Mesenteric fat pad (tissue), 1 donor: ENCODE measurements at regions not wholly inside any gene's neighbourhood (a gene's known extent, or its start where the extent isn't known, plus 50 kb on each side); places are given as distances from the start of the nearest gene placed in this dataset.

Experiments used
- DNase-seq: peaks from one replicate; pipeline ENCODE4 v3.0.0-alpha.2; 2020; ENCODE audit warnings: low spot score
- donor health status: DM: yes; HTN: yes; CAD: no.

DNA sequence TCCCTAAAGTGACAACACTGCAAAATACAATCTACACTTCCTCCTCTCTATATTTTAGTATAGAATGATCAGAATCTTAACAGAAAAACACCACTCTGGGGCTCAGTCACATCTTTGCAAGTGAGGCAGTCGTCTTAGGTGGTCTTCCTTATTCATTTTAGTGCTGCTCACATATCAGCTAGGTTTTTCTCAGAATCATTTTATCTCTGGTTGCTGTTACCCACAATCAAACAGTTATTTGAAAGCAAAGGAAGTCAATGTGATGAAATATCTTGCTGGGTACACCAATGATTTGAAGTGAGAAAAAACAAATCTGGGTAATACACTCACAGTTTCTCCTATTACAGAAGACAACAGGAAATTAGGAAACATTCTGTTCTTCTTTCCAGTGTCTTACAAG, 275.2 kb downstream of the DSEL start:
- no peak for DNase-seq

DNA sequence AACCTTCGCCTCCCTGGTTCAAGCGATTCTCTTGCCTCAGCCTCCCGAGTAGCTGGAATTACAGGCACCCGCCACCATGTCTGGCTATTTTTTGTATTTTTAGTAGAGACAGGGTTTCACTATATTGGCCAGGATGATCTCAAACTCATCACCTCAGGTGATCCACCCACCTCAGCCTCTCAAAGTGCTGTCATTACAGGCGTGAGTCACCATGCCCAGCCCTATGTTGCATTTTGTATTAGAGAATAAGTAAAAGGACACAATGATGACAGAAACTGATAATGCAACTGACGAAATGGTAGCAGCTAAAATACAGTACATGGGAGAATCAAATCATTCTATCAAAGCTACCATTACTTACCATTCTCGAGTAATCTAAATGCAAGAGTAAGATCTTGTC, 276.7 kb downstream of the DSEL start:
- no peak for DNase-seq

DNA sequence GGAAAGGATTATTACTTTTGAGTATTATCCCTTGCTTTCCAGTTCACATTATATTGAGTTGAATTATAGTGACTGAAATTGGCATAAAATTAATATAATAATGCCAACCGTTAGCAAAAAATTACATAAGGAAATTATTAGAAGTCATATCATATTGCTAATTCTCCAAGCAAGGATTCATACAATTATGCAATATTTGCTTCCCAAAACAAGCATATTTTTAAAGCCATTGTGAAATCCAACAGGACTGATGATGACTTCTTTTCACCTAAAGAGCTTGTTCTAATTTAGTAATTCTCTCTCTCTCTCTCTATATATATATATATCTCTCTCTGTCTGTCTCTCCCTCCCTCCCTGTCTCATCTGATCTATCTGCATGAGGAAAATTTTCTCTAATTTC, 283.5 kb downstream of the DSEL start:
- no peak for DNase-seq

DNA sequence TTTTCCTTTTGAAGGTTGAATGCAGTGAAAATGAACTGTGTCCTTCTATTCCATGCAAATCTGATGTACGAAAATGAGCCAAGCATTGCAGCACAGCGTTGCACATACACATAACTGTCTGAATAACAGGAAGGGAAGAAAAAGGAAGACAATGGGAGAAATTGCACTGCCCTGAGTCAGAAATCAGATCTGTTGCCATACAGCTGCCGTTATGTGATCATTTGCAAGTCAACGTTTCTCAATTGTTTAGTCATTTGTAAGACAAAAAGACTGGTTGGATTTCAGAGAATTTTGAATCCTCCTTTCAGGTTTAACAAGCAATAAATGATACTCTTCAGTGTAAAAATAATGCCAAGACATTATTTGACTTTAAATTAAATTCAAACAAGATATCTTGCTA, 284.1 kb downstream of the DSEL start:
- no peak for DNase-seq

DNA sequence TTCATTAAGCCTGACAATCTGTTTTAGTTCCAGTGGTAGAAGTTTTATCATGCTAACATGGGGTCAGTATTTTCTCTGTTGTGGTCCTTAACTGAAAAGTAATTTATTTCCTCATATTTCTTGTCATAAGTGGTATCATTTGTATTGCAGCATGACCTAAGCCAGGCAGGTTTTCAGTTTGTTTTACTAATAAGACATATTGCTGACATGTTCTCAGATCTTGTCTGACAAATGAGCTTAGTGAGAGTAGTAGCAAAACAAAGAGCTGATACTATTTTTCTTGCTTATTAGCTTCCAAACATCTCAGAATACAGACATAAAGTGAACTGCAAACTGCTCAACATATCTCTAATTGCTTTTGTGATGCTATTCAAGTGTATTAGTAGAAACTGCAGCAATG, 293.6 kb downstream of the DSEL start:
- no peak for DNase-seq

DNA sequence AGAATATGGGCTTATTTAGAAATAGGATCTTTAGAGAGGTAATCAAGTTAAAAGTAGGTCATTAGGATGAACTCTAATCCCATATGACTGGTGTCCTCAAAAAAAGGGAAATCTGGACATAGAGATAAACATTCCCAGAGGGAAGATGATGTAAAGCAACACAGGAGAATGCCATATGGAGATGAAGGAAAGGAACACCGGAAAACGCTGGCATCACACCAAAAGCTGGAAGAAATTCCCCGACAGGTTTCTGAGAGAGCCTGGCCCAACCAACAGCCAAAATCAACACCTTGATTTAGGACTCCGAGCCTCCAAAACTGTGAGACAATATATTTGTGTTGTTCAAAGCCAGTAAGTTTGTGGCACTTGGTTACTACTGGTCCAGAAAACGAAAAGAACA, 296.7 kb downstream of the DSEL start:
- DNase-seq, result no peak

DNA sequence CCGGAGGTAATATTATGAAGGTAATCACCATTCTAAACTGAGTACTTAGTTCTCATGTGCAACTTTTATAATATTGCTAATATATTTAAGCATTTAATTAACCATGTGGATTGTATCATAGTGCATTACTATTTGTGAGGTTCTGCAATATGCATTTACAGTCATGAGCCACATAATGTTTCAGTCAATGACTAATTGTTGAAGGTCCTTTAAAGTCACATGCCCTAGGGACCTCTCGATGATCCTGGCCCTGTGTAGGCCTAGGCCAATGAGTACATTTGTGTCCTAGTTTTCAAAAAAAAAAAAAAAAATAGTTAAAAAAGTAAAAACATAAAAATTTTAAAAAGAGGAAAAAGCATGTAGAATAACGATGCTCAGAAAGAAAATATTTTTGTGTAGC, 298.0 kb downstream of the DSEL start:
- no peak for DNase-seq

DNA sequence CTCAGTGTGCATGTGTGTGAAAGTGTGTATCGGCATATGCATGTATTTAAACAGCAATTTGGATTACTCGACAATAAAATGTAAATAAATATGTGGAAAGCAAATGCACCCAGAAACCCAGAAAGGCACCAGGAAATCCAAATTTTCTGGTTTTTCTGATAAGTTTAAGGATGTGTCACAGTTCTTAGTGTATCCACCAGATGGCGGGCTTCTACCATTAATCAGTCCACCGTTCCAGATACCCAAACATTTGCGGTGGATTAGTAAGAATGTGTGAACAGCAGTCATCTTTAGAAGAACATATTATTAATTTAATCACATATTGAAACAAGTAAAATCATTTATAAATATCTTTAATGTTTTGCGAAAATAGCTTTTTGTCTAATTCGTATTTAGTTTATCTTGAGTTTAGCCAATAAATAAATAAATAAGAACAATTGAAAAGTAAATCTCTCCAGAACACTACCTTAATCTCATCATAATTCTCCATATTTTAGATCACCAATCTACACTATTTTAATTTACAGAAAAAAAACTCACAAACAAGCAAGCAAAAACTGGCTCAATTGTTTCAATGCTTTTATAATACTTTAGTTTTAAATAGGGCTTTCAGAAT, 298.9 kb downstream of the DSEL start:
- no peak for DNase-seq

DNA sequence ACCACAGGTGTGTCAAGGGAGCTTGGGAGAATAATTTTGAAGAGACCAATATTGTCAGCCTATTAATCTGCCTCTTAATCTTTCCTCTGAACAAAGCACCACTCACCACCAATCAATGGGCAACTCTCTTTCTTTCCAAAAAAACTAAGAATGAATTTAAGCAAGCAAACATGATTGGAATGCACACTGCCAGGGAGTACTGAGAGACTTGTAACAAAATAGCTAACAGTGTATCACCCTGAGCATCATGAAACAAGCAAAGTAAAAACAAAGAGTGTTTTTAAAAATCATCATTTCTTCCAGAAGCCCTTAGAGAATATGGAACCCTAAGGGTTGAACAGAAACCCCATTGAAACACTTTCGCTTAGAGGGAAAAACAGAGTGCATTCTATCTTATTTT, 299.7 kb downstream of the DSEL start:
- DNase-seq, result no peak

DNA sequence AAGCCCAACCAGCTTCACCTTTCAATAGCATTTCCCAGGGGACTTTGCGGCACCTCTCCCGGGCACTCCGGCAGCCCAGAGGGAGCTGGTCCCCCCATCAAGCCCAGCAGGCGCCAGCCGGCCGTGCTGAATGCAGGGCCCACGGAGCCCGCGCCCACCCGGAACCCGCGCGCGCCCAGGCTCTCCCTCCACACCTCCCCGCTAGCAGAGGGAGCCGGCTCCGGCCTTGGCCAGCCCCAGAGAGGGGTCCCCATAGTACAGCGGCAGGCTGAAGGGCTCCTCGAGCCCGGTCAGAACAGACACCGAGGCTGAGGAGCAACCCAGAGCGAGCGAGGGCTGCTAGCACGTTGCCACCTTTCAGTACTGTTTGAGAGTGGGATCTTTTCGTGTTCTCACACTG, 300.8 kb downstream of the DSEL start:
- no peak for DNase-seq

DNA sequence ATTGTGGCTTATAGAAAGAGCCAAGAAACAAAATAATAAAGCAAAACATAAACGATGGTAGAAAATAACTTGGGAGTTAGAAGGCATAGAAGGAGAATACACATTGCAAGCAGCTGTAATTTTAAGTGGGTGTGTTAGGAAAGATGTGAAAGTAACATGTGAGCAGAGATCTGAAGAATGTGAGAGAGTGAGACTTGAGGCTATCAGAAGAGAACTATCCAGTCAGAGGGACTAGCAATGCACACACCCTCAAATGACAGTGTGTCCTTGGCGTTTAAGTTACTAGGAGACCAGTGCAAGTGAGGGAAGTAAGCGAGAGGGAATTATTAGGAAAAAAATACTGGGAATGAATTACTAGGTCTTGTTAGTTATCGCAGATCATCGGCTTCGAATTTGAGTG, 304.9 kb downstream of the DSEL start:
- no peak for DNase-seq

DNA sequence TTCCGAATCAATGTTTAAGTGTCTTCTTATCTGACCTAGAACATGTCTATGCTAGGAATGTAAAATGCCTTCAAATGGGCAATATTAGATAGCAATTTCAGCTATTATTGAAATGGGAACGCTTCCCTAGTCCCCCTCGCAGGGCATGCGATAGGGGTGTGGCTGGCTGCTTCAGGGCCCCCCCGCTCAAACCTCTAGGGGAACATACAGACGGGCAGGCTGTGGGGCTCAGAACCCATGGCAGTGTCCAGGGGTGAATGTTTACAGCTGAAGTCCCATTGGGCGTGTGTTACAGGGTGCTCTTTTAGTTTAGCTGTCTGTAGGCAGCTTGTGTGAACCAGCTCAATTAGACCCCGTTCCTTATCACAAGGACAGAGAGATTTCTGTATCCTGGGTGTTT, 315.9 kb downstream of the DSEL start:
- no peak for DNase-seq

DNA sequence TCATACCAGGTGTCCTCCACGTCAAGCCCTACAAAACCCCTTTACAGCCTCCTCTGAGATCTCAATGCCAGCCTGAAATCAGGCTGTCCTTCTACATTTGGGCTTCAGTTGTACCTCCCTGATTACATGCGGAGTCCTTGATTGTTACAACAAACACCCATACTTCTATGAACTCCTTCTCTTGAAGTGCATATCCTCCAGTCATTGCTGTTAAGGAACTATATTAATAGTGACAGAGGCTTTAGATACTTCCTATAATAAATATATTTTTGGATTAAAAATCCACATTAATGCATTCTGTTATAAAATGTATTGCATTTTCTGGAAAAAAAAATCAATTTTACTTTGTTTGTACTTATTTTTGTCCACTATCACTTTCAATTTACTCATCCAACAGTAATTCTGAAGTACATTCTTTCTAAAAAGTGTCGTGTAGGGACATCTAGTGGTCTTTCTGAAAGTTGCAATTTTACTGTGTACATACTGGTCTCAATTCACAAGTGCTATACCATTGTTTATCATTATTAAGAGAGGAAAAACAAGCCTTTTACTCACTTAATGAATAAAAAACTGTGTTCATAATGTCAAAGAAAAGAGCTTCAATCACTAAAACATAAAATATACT, 316.4 kb downstream of the DSEL start:
- no peak for DNase-seq

DNA sequence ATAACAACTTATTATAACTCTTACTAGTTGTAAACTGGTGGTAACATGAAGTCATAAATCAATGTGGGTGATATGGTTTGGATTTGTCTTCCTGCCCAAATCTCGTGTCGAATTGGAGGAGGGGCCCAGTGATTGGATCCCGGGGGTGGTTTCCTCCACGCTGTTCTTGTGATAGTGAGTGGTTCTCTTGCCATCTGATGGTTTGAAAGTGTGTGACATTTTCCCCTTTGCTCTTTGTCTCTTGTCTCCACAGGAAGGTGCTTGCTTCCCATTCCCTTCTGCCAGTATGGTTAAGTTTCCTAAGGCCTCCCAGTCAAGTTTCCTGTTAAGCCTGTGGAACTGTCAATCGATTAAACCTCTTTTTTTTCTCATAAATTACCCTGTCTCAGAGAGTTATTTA, 321.6 kb downstream of the DSEL start:
- no peak for DNase-seq

DNA sequence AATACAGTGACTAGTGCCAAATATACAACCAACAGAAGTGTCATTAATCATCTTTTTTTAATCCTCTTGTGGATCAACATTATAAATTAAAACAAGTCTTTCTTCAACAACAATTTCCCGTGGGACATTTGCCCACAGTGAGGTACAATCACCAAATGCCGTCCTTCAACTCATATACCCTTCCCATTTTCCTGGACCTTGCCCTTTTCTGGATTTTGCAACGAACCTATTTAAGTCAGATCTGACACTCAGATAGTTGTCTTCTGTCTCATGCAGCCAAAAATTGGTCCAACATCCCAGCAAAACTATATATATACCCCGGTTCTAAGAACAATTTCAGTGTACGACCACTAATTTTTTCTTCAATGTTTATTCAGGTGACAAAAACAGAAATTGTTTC, 324.0 kb downstream of the DSEL start:
- DNase-seq, result no peak

DNA sequence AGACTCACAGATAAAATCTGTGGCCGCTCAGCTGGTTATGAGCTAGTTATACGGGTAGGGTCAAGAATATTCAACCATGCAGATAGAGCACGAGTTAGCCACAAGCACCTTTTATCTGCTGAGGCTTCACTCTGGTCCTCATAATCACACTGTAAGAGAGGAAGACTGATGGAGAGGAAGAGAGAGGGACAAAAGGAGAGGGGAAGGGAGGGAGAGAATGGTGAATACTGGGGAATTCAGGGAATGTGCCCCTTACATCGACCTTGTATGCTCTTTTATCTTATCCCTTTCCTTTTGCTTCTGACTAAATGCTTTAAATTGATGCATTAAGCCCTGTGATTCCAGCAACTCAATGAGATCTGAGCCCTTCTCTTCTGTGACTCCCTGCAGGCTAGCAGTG, 333.1 kb downstream of the DSEL start:
- DNase-seq, result no peak

DNA sequence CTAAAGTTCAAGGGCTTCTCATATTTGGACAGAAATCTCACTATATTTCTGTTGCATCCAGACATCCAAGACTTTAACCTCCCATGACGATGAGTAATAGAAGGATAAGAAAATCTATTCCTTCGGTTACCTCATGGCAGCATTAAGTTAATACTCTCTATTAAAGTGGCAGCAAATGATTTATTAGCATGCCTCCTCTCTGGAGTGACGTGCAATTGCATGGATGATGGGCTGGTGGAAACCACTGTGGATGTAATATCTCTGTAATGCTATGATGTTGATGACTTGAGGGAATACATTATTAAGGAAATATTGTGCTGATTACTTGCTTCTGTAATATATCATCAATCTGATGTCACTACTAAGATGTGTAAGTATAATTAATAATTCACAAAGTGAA, 336.8 kb downstream of the DSEL start:
- no peak for DNase-seq

DNA sequence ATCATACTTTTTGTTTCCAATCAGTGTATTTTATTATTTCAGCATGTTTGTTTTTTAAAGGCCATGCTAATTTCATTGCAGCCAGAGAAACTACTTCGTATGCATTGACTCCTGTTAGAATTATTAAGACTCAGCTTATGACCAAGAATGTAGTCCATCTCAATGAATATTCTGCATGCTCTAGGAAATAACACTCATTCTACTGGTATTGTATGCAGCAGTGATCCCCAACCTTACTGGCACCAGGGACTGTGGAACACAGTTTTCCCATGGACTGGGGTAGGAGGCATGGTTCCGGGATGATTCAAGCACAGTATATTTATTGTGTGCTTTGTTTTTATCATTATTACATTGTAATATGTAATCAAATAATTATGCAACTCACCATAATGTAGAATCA, 356.9 kb downstream of the DSEL start:
- DNase-seq, result no peak

DNA sequence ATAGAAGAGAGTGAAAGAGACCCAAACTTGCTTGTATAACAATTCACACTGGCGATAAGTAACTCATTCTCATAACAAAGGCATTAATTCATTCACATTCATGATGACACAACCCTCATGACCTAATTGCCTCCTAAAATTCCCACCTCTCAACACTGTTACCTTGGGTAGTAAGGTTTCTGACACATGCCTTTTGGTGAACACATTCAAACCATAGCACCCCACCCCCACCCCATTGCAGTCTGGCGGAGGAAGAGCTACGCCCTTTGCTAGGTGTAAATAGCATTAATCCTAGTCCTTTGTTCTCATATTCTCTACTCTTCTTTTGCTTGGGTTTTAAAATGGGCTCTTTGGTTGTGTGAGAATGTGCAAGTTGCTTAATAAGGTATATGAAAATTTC, 361.5 kb downstream of the DSEL start:
- DNase-seq, result no peak

DNA sequence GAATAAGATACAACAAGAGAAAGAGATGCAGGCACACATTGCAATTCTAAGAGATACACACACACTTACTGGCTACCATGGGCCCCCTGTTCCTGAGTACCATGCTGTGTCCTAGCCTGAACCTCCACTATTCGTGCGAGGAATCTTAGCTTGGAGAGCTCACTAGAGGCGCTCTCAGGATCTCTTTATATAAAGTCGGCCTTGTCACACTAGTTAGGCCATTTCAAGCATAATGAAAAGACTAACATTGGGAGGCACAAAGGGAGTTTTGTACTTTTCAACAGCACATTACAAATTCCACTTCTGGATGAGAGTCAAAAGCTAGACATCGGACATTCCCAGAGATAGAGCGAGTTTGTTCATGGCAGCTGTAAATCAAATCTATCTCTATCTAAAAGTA, 365.2 kb downstream of the DSEL start:
- no peak for DNase-seq

DNA sequence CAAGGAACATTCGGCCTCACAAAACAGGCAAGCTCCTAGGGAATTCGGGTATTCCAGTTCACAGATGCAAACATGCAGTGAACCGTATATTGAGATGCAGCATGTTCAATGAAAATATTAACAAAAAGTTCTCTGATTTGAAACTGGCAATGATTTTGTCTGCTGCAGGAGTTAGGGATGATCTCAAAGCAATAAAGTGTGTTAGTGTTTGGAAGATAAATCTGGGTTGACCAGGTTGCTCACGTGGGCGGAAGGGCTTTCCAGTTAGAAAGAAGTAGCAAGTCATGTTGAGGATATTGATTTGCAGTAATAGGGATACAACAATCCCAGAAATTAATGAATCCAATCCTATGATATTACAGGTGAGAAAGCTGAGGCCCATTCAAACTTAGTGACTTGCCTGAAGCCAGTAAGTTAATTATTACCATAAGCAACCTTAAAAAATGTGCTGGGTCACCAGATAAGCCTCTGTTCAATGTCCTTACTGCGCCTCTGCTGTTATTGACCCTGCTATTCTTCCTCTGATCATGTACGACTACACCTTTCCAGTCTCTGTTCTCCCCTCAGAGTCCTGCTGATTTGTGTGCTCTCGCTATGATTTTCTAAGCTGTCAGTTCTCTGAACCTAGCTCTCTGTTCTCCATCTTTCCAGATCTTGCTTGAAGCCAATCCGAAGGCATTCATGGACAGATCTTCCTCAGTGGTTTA, 370.8 kb downstream of the DSEL start:
- DNase-seq, result no peak

DNA sequence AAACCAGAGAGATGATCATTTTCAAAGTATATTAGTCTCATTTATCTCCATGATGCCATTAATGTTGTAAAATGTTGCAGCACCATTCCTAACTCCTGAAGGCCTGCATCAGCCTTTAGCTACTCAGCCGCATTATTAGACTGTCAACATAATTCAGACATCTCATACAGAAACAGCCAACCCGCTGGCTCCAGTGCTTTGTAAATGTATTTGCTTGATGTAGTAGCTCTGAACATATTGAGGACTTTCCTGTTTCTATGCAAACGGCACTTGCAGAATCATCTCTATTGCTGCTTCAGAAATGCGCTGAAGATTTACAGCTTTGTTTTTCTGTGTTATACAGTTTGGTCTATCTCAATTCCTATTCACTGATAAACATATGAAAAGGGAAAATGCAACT, 372.2 kb downstream of the DSEL start:
- no peak for DNase-seq

DNA sequence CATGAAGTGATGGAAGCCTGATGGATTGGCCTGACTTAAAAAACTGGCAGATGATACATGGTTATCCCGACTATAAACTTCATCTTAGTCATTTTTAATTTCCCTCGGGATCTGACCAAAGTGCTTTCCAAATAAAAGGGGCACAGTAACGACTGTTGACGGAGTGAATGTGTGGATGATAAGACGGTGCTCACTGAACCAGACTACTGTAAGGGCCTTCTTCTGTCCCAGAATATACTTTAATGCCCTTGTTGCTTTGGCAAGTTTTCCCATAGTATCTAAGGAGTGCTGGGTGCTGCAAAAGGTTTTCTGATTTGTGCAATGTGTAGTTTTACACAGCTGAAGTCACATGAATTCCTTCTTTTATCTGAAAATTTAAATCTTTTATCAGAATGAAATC, 373.5 kb downstream of the DSEL start:
- no peak for DNase-seq
